Keratinocyte (primary cell): ENCODE measurements at regions not wholly inside any gene's neighbourhood (a gene's known extent, or its start where the extent isn't known, plus 50 kb on each side); places are given as distances from the start of the nearest gene placed in this dataset.

Experiments
- EZH2 ChIP-seq: IDR thresholded peaks from one replicate; pipeline ENCODE4 v1.6.1; 2012; ENCODE audit warnings: inconsistent platforms, mild to moderate bottlenecking, low read length, moderate library complexity
- TF ChIP-seq, protein P1 (sequence below), 3 experiments: IDR thresholded peaks in 1 of 3; conservative IDR thresholded peaks in 1 of 3; optimal IDR thresholded peaks in 1 of 3; 2 replicates in 2 of 3; 3 replicates in 1 of 3; pipeline versions ENCODE3 to v1.5.1; 2011; ENCODE audit warnings: low read length in 3 of 3, mild to moderate bottlenecking in 3 of 3, moderate library complexity in 2 of 3, control low read depth in 1 of 3, inconsistent platforms in 1 of 3; ENCODE audit not compliant: insufficient read depth in 2 of 3; ENCODE audit errors: extremely low read depth in 1 of 3

DNA sequence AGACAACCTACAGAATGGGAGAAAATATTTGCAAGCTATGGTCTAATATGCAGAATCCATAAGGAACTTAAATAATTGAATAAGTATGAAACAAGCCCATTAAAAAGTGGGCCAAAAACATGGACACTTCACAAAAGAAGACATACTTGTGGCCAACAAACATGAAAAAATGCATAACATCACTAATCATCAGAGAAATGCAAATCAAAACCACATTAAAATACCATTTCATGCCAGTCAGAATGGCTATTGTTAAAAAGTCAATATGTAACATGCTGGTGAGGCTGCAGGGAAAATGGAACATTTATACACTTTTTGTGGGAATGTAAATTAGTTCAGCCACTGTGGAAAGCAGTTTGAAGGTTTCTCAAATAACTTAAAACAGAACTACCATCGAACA lies 945.4 kb upstream of the FLRT2 start:
- TF ChIP-seq, protein P1, sequence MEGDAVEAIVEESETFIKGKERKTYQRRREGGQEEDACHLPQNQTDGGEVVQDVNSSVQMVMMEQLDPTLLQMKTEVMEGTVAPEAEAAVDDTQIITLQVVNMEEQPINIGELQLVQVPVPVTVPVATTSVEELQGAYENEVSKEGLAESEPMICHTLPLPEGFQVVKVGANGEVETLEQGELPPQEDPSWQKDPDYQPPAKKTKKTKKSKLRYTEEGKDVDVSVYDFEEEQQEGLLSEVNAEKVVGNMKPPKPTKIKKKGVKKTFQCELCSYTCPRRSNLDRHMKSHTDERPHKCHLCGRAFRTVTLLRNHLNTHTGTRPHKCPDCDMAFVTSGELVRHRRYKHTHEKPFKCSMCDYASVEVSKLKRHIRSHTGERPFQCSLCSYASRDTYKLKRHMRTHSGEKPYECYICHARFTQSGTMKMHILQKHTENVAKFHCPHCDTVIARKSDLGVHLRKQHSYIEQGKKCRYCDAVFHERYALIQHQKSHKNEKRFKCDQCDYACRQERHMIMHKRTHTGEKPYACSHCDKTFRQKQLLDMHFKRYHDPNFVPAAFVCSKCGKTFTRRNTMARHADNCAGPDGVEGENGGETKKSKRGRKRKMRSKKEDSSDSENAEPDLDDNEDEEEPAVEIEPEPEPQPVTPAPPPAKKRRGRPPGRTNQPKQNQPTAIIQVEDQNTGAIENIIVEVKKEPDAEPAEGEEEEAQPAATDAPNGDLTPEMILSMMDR (optimal IDR thresholded peaks at IDR 0.05 in 1 of 3, IDR thresholded peaks at IDR 0.05 in 1 of 3, conservative IDR thresholded peaks at IDR 0.05 in 1 of 3; ENCODE audit: extremely low read depth in 1 of 3, insufficient read depth in 2 of 3, low read length in 3 of 3), result no peak
- TF ChIP-seq EZH2, result no peak
